KMS-11 (cell line): ENCODE measurements at regions not wholly inside any gene's neighbourhood (a gene's known extent, or its start where the extent isn't known, plus 50 kb on each side); places are given as distances from the start of the nearest gene placed in this dataset.

Experiments used
- H2AFZ ChIP-seq: fragments of 200-600 bp; sonication (generic); 2 replicates; pipeline ENCODE4 v1.6.1; 2016; ENCODE audit warnings: antibody characterized with exemption, mixed run types, low read depth
- H3K27ac ChIP-seq: fragments of 200-600 bp; sonication (generic); 2 replicates; pipeline ENCODE4 v1.6.1; 2016; ENCODE audit warnings: mild to moderate bottlenecking, mixed run types
- H3K27me3 ChIP-seq: fragments of 200-600 bp; sonication (generic); 2 replicates; pipeline ENCODE4 v1.6.1; 2017; ENCODE audit warnings: mild to moderate bottlenecking, low read depth, mixed run types, moderate library complexity; ENCODE audit not compliant: insufficient read depth
- H3K36me3 ChIP-seq: fragments of 200-600 bp; sonication (generic); 2 replicates; pipeline ENCODE4 v1.6.1; 2017; ENCODE audit warnings: mild to moderate bottlenecking, mixed run types; ENCODE audit not compliant: insufficient read depth
- H3K4me1 ChIP-seq: fragments of 200-600 bp; sonication (generic); 2 replicates; pipeline ENCODE4 v1.6.1; 2016; ENCODE audit warnings: mild to moderate bottlenecking, low read depth, mixed run types; ENCODE audit not compliant: poor library complexity, severe bottlenecking
- H3K4me2 ChIP-seq: fragments of 200-600 bp; sonication (generic); 2 replicates; pipeline ENCODE4 v1.7.0; 2016; ENCODE audit warnings: mild to moderate bottlenecking, mixed run types
- H3K4me3 ChIP-seq: fragments of 200-600 bp; sonication (generic); IDR thresholded peaks from 2 replicates; pipeline ENCODE4 v1.6.1; 2017; ENCODE audit warnings: low read depth, low read length, mixed read lengths; ENCODE audit not compliant: insufficient read depth
- H3K79me2 ChIP-seq: fragments of 200-600 bp; sonication (generic); 2 replicates; pipeline ENCODE4 v1.6.1; 2016; ENCODE audit warnings: low read depth, mixed run types; ENCODE audit not compliant: insufficient read depth
- H3K9ac ChIP-seq: fragments of 200-600 bp; sonication (generic); 2 replicates; pipeline ENCODE4 v1.6.1; 2016; ENCODE audit warnings: mild to moderate bottlenecking, mixed run types
- H4K20me1 ChIP-seq: fragments of 200-600 bp; sonication (generic); 2 replicates; pipeline ENCODE4 v1.6.1; 2016; ENCODE audit warnings: mild to moderate bottlenecking, mixed run types; ENCODE audit not compliant: insufficient read depth
- CTCF ChIP-seq: fragments of 200-600 bp; sonication (generic); conservative IDR thresholded peaks from 2 replicates; pipeline ENCODE4 v1.6.1; 2017; ENCODE audit warnings: low read depth, mild to moderate bottlenecking, antibody characterized with exemption, low read length, moderate library complexity, mixed read lengths

GRCh38 chr2:65917986-65918385 is 485.6 kb upstream of the SPRED2 start:
- Histone ChIP-seq H3K36me3 (no peaks in the 10 kb centered on the region), H3K4me1 (peaks cover 42% of the 10 kb centered on the region), H3K27ac (no peak overlapping the region), H3K79me2 (no peaks in the 10 kb centered on the region), H3K4me2 (no peak overlapping the region), H3K4me3 (no peak overlapping the region), H4K20me1 (no peaks in the 10 kb centered on the region), H2AFZ (no peak overlapping the region), H3K27me3 (no peaks in the 10 kb centered on the region), H3K9ac (no peak overlapping the region)
- no peak for TF ChIP-seq CTCF

GRCh38 chr2:65916785-65917295 is 484.4 kb upstream of the SPRED2 start:
- no peaks in the 10 kb centered on the region for H4K20me1 ChIP-seq
- no peak for TF ChIP-seq CTCF

GRCh38 chr2:65916177-65916576 is 483.8 kb upstream of the SPRED2 start:
- H3K4me1 ChIP-seq: peaks cover 24% of the 10 kb centered on the region
- H3K27ac ChIP-seq: no peak overlapping the region
- no peak overlapping the region for H3K4me3 ChIP-seq
- TF ChIP-seq CTCF: no peak
- H3K9ac ChIP-seq: no peak overlapping the region
- no peaks in the 10 kb centered on the region for H4K20me1 ChIP-seq
- H3K79me2 ChIP-seq: no peaks in the 10 kb centered on the region
- H3K36me3 ChIP-seq: no peaks in the 10 kb centered on the region
- H3K4me2 ChIP-seq: no peak overlapping the region
- no peak overlapping the region for H2AFZ ChIP-seq
- H3K27me3 ChIP-seq: no peaks in the 10 kb centered on the region

More at GRCh38 chr2:65916785-65917295, 484.4 kb upstream of the SPRED2 start:
- H3K4me2 ChIP-seq: no peak overlapping the region
- no peaks in the 10 kb centered on the region for H3K36me3 ChIP-seq
- H3K27me3 ChIP-seq: no peaks in the 10 kb centered on the region
- no peak overlapping the region for H3K4me3 ChIP-seq
- no peak overlapping the region for H3K27ac ChIP-seq
- no peak overlapping the region for H2AFZ ChIP-seq
- H3K4me1 ChIP-seq: peaks cover 30% of the 10 kb centered on the region
- H3K9ac ChIP-seq: no peak overlapping the region
- no peaks in the 10 kb centered on the region for H3K79me2 ChIP-seq

GRCh38 chr2:65915273-65915672 is 482.9 kb upstream of the SPRED2 start:
- no peaks in the 10 kb centered on the region for H3K36me3 ChIP-seq
- no peak overlapping the region for H2AFZ ChIP-seq
- H3K4me2 ChIP-seq: no peak overlapping the region
- no peaks in the 10 kb centered on the region for H3K27me3 ChIP-seq
- no peak for TF ChIP-seq CTCF
- H3K79me2 ChIP-seq: no peaks in the 10 kb centered on the region
- no peaks in the 10 kb centered on the region for H4K20me1 ChIP-seq
- no peak overlapping the region for H3K27ac ChIP-seq
- no peak overlapping the region for H3K4me3 ChIP-seq
- H3K9ac ChIP-seq: no peak overlapping the region
- H3K4me1 ChIP-seq: peaks cover 15% of the 10 kb centered on the region
